ENCODE measurements at regions not wholly inside any gene's neighbourhood (a gene's known extent, or its start where the extent isn't known, plus 50 kb on each side); places are given as distances from the start of the nearest gene placed in this dataset.

DNA sequence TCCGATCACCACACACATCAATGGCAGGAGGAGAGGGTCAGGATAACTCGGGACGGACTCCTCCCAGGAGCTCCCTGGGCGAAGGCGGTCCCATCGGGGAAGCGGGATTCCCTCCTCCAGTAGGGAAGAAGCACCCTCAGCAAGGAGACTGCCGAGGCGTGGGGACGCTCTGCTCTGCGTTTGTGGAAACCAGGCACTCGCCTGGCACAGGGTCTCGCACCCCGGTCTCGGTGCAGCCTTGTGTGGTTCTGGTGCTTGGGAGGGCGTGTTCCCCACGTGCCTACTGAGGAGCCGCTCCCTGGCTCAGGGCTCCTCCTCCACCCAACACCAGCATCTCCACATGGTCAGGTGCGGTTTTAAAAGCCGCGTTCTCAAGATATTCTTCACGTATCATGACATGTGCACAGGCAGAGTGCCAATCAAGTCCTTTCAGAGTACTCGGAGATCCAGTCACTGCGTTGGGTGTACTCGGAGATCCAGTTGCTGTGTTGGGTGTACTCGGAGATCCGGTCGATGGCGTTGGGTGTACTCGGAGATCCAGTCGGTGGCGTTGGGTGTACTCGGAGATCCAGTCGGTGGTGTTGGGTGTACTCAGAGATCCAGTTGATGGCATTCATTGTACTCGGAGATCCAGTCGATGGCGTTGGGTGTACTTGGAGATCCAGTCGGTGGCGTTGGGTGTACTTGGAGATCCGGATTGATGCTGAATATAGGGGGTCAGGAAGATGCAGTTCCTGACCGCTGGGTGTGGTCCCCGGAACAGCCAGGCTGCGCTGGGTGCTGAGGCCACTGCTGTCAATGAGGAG is 117.5 kb downstream of the RTP5 start:
- no peak overlapping the region for H3K27ac ChIP-seq
- ATAC-seq, result no peak
- FAIRE-seq, result no peak
- H3K9me3 ChIP-seq, result no peaks in the 10 kb centered on the region
- no peak for DNase-seq (ENCODE audit: low read depth in 1 of 2, low spot score in 1 of 2)
- H3K4me2 ChIP-seq, result no peak overlapping the region
- H3K4me3 ChIP-seq, result no peak overlapping the region
- ChIA-PET POLR2A (no interaction called here), CTCF (no interaction called here)
- TF ChIP-seq EHF (CRISPR knock-in tag; IDR thresholded peaks at IDR 0.05), result no peak
- TF ChIP-seq ATOH8 (CRISPR knock-in tag; IDR thresholded peaks at IDR 0.05; ENCODE audit: low read depth), result no peak
- no peak for TF ChIP-seq EP300 (IDR thresholded peaks at IDR 0.05)
- no peak for TF ChIP-seq ZFP36 (IDR thresholded peaks at IDR 0.05; ENCODE audit: borderline replicate concordance, partially characterized antibody)
- no peak for TF ChIP-seq USF2 (IDR thresholded peaks at IDR 0.05)
- no peaks in the 10 kb centered on the region for H3K4me1 ChIP-seq
- WGBS (ENCODE audit: missing lambda C conversion rate), result 64% methylated on average over 35 of the region's 43 CpGs

GRCh38 chr2:241987726-241988125 is 118.2 kb downstream of the RTP5 start:
- no peak for TF ChIP-seq REST (IDR thresholded peaks at IDR 0.05)
- DNase-seq (ENCODE audit: low read depth in 1 of 2, low spot score in 1 of 2) (no peak), FAIRE-seq (no peak), ATAC-seq (no peak)
- no peaks in the 10 kb centered on the region for H3K4me1 ChIP-seq
- no peak overlapping the region for H3K4me2 ChIP-seq
- CTCF ChIA-PET, result no interaction called here
- 51% methylated on average over 21 of the region's 24 CpGs for WGBS (ENCODE audit: missing lambda C conversion rate)
- POLR2A ChIA-PET, result no interaction called here
- no peak overlapping the region for H3K4me3 ChIP-seq
- no peak overlapping the region for H3K27ac ChIP-seq
- no peaks in the 10 kb centered on the region for H3K9me3 ChIP-seq

GRCh38 chr2:241988146-241988545 is 118.6 kb downstream of the RTP5 start:
- FAIRE-seq, result no peak
- no peak for ATAC-seq
- DNase-seq (ENCODE audit: low read depth in 1 of 2, low spot score in 1 of 2), result no peak
- TF ChIP-seq TP53 (CRISPR knock-in tag; IDR thresholded peaks at IDR 0.05) (no peak), RFX5 (IDR thresholded peaks at IDR 0.05) (no peak), FOSL2 (IDR thresholded peaks at IDR 0.05) (no peak), FOSL2 (CRISPR knock-in tag; IDR thresholded peaks at IDR 0.05) (no peak), KDM5A (IDR thresholded peaks at IDR 0.05) (no peak), BHLHE40 (IDR thresholded peaks at IDR 0.05; ENCODE audit: low read depth, low read length) (no peak), HOXB5 (CRISPR knock-in tag; IDR thresholded peaks at IDR 0.05) (no peak), MAZ (IDR thresholded peaks at IDR 0.05; ENCODE audit: borderline replicate concordance, low read depth, low read length) (no peak), HDAC2 (IDR thresholded peaks at IDR 0.05) (no peak), CEBPB (IDR thresholded peaks at IDR 0.05) (no peak), ZNF302 (CRISPR knock-in tag; IDR thresholded peaks at IDR 0.05) (no peak)
- TF ChIP-seq, protein P1, sequence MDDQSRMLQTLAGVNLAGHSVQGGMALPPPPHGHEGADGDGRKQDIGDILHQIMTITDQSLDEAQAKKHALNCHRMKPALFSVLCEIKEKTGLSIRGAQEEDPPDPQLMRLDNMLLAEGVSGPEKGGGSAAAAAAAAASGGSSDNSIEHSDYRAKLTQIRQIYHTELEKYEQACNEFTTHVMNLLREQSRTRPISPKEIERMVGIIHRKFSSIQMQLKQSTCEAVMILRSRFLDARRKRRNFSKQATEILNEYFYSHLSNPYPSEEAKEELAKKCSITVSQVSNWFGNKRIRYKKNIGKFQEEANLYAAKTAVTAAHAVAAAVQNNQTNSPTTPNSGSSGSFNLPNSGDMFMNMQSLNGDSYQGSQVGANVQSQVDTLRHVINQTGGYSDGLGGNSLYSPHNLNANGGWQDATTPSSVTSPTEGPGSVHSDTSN (IDR thresholded peaks at IDR 0.05), result no peak
- H3K4me3 ChIP-seq, result no peak overlapping the region
- H3K27ac ChIP-seq, result no peak overlapping the region
- no peaks in the 10 kb centered on the region for H3K4me1 ChIP-seq
- 34% methylated on average over 8 of the region's 11 CpGs for WGBS (ENCODE audit: missing lambda C conversion rate)
- no peaks in the 10 kb centered on the region for H3K9me3 ChIP-seq
- ChIA-PET POLR2A (no interaction called here), CTCF (interaction anchor here (1.5 kb wide), 1 partner anchor 38 kb away, joined by 5 read pairs; no protein-coding TSS in a partner anchor)
- H3K4me2 ChIP-seq, result no peak overlapping the region

Measured in A549 (cell line).